Tongue (tissue), 1 donor: ENCODE measurements at regions not wholly inside any gene's neighbourhood (a gene's known extent, or its start where the extent isn't known, plus 50 kb on each side); places are given as distances from the start of the nearest gene placed in this dataset.
"Not testable (repeated sequence)": the region's sequence is repeated elsewhere in the genome, so short reads cannot be mapped to it uniquely, and the experiment has no call there.

Experiments used
- DNase-seq: peaks from one replicate; pipeline ENCODE4 v3.0.0-alpha.2; 2015

- no peak for DNase-seq
These were observed 65.1 kb upstream of the ARHGAP29 start for GRCh38 chr1:94302497-94302896.

GRCh38 chr1:94301186-94301585 lies 63.8 kb upstream of the ARHGAP29 start:
- no peak for DNase-seq

GRCh38 chr1:94300731-94301130 lies 63.3 kb upstream of the ARHGAP29 start:
- DNase-seq = no peak

- DNase-seq = no peak
These were observed 62.5 kb upstream of the ARHGAP29 start for GRCh38 chr1:94299627-94300553.

- peak; percentile 35 for DNase-seq
These were observed 61.5 kb upstream of the ARHGAP29 start for GRCh38 chr1:94298861-94299260.

GRCh38 chr1:94296018-94296417 lies 58.6 kb upstream of the ARHGAP29 start:
- DNase-seq = no peak

GRCh38 chr1:94292978-94293377 lies 55.6 kb upstream of the ARHGAP29 start:
- not testable (repeated sequence) for DNase-seq

GRCh38 chr1:94289244-94289643 lies 51.9 kb upstream of the ARHGAP29 start:
- not testable (repeated sequence) for DNase-seq
